Loucy (cell line): ENCODE measurements at regions not wholly inside any gene's neighbourhood (a gene's known extent, or its start where the extent isn't known, plus 50 kb on each side); places are given as distances from the start of the nearest gene placed in this dataset.

Experiments used
- H2AFZ ChIP-seq: fragments of 200-600 bp; sonication (generic); 2 replicates; pipeline ENCODE4 v1.6.0; 2016; ENCODE audit warnings: antibody characterized with exemption, mild to moderate bottlenecking, low read length, moderate library complexity
- H3F3A ChIP-seq: fragments of 200-600 bp; 2 replicates; pipeline ENCODE4 v1.6.0; 2016; ENCODE audit warnings: antibody characterized with exemption, low read depth, mild to moderate bottlenecking
- H3K27me3 ChIP-seq: fragments of 200-600 bp; sonication (generic); 2 replicates; pipeline ENCODE4 v1.6.1; 2014; ENCODE audit warnings: low read length, mild to moderate bottlenecking; ENCODE audit not compliant: insufficient read depth, poor library complexity, severe bottlenecking
- H3K36me3 ChIP-seq: fragments of 200-600 bp; sonication (generic); 2 replicates; pipeline ENCODE4 v1.6.1; 2016; ENCODE audit warnings: low read length; ENCODE audit not compliant: insufficient read depth
- H3K4me1 ChIP-seq: fragments of 200-600 bp; sonication (generic); 2 replicates; pipeline ENCODE4 v1.5.1; 2014; ENCODE audit warnings: low read length, mild to moderate bottlenecking; ENCODE audit not compliant: insufficient read depth, poor library complexity, severe bottlenecking
- H3K4me2 ChIP-seq: fragments of 200-600 bp; sonication (generic); 2 replicates; pipeline ENCODE4 v1.6.0; 2014; ENCODE audit warnings: antibody characterized with exemption, low read length, low read depth, mild to moderate bottlenecking; ENCODE audit not compliant: poor library complexity, severe bottlenecking
- H3K4me3 ChIP-seq: fragments of 200-600 bp; sonication (generic); 2 replicates; pipeline ENCODE4 v1.5.1; 2014; ENCODE audit warnings: low read length, mild to moderate bottlenecking, mixed read lengths; ENCODE audit not compliant: poor library complexity, severe bottlenecking
- H3K79me2 ChIP-seq: fragments of 200-600 bp; sonication (generic); 2 replicates; pipeline ENCODE4 v1.6.1; 2014; ENCODE audit warnings: low read length; ENCODE audit not compliant: insufficient read depth
- H3K9ac ChIP-seq: fragments of 200-600 bp; sonication (generic); 2 replicates; pipeline ENCODE4 v1.6.0; 2014; ENCODE audit warnings: mild to moderate bottlenecking, low read depth, low read length, moderate library complexity; ENCODE audit not compliant: poor library complexity, severe bottlenecking
- H3K9me2 ChIP-seq: fragments of 200-600 bp; sonication (generic); replicated peaks from 2 replicates; pipeline ENCODE4 v1.6.1; 2016; ENCODE audit warnings: low read depth, low read length, mixed read lengths
- H3K9me3 ChIP-seq: fragments of 200-600 bp; sonication (generic); 2 replicates; pipeline ENCODE4 v1.6.1; 2014; ENCODE audit warnings: mild to moderate bottlenecking, antibody characterized with exemption, low read length, low read depth; ENCODE audit not compliant: insufficient read depth
- H4K20me1 ChIP-seq: fragments of 200-600 bp; sonication (generic); 2 replicates; pipeline ENCODE4 v1.6.0; 2014; ENCODE audit warnings: antibody characterized with exemption, low read length, mild to moderate bottlenecking; ENCODE audit not compliant: insufficient read depth, poor library complexity, severe bottlenecking
- EZH2phosphoT487 ChIP-seq: fragments of 200-600 bp; IDR thresholded peaks from 2 replicates; pipeline ENCODE4 v1.6.1; 2018; ENCODE audit warnings: antibody characterized with exemption, mild to moderate bottlenecking, moderate library complexity, borderline replicate concordance
- TF ChIP-seq, protein P1 (sequence below): fragments of 200-600 bp; sonication (generic); conservative IDR thresholded peaks from 2 replicates; pipeline ENCODE4 v1.5.1; 2014; ENCODE audit warnings: mild to moderate bottlenecking, antibody characterized with exemption, low read length

DNA sequence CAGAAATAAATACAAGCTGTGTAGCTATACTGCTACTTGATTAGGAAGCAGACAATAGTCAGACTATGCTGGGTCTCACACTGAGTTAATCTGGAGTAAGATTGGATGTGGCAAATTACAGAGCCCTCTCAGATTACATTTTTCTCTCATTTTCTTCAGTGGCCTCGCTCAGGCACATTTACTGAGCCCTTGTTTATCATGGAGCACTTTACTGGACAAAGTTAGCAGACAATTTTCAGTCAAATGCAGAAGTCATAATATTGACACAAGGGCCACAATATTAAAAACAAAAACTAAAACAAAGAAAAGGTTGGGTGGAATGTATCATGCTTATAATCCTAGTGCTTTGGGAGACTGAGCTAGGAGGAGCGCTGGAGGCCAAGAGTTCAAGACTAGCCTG lies 95.0 kb upstream of the MAP3K7 start:
- H4K20me1 ChIP-seq, result no peaks in the 10 kb centered on the region
- no peaks in the 10 kb centered on the region for H3K4me1 ChIP-seq
- H3K9ac ChIP-seq, result no peak overlapping the region
- H3K9me3 ChIP-seq, result no peaks in the 10 kb centered on the region
- H3K4me2 ChIP-seq, result no peak overlapping the region
- H3F3A ChIP-seq, result no peaks in the 10 kb centered on the region
- no peaks in the 10 kb centered on the region for H3K79me2 ChIP-seq
- H3K4me3 ChIP-seq, result no peak overlapping the region
- TF ChIP-seq, protein P1, sequence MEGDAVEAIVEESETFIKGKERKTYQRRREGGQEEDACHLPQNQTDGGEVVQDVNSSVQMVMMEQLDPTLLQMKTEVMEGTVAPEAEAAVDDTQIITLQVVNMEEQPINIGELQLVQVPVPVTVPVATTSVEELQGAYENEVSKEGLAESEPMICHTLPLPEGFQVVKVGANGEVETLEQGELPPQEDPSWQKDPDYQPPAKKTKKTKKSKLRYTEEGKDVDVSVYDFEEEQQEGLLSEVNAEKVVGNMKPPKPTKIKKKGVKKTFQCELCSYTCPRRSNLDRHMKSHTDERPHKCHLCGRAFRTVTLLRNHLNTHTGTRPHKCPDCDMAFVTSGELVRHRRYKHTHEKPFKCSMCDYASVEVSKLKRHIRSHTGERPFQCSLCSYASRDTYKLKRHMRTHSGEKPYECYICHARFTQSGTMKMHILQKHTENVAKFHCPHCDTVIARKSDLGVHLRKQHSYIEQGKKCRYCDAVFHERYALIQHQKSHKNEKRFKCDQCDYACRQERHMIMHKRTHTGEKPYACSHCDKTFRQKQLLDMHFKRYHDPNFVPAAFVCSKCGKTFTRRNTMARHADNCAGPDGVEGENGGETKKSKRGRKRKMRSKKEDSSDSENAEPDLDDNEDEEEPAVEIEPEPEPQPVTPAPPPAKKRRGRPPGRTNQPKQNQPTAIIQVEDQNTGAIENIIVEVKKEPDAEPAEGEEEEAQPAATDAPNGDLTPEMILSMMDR, result no peak
- TF ChIP-seq EZH2phosphoT487, result no peak
- H3K27me3 ChIP-seq, result no peaks in the 10 kb centered on the region
- no peaks in the 10 kb centered on the region for H3K36me3 ChIP-seq
- H2AFZ ChIP-seq, result no peak overlapping the region
- H3K9me2 ChIP-seq, result no peaks in the 10 kb centered on the region

DNA sequence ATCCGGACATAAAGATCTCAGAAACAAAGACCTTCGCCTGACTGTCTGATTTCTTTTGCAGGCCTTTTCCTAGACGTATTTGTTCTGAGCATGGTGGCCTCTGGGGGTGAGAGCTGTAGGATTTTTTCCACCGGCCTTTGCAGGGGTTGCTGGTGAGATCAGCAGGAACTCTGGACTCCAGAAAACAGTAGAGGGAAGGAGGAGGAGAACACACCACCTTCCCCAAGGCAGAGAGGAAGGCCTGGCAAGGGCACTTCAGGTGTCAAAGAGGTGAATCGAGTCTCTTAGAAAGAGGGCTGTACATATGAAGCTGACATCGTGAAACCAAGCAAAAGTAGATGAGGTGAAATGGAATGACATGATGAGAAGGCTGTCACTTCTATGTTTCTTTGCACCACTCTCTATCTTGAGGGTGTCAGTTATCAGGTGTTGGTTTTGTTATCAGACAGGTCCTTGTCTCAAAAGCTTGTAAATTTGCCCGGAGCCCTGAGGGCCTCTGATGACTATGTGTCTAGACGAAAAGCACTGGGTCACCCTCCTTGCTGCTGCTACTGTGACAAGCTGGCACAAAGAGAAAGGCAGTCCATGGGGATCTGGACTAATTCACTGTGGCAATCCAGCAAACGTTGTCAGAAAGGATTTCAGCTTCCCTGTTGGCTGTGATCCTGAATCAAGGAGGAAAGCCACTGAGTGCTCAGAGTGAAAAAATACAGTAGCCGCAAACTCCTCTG lies 91.3 kb upstream of the MAP3K7 start:
- Histone ChIP-seq H3K9me3 (no peaks in the 10 kb centered on the region), H3K36me3 (no peaks in the 10 kb centered on the region), H3K4me2 (no peak overlapping the region), H3K79me2 (no peaks in the 10 kb centered on the region), H3K4me3 (no peak overlapping the region), H3F3A (no peaks in the 10 kb centered on the region), H3K27me3 (no peaks in the 10 kb centered on the region), H3K9ac (no peak overlapping the region), H3K9me2 (no peaks in the 10 kb centered on the region), H2AFZ (no peak overlapping the region), H4K20me1 (no peaks in the 10 kb centered on the region), H3K4me1 (no peaks in the 10 kb centered on the region)
- TF ChIP-seq, protein P1, result no peak
- no peak for TF ChIP-seq EZH2phosphoT487

DNA sequence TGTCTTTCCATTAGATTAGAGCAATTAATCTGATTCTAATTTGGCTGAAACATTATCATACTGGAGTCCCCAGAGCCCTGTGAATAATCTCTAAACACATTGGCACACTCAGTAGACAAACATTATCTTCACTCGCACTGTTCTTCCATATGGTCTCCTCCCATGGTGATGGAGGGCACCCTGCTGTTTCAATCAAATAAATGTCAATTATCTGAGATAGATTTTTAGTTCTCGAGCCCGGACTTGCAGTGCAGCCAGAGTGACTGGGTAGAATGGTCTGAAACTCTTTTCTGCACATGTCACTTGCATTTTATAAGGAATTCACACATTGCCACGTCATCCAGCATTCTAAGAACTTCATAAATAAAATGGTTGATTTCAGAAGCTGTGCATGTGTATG lies 90.6 kb upstream of the MAP3K7 start:
- no peaks in the 10 kb centered on the region for H3K36me3 ChIP-seq
- H3K4me3 ChIP-seq, result no peak overlapping the region
- H3K27me3 ChIP-seq, result no peaks in the 10 kb centered on the region
- no peaks in the 10 kb centered on the region for H3K9me2 ChIP-seq
- no peaks in the 10 kb centered on the region for H3K4me1 ChIP-seq
- H3K9ac ChIP-seq, result no peak overlapping the region
- H3K9me3 ChIP-seq, result no peaks in the 10 kb centered on the region
- H3K4me2 ChIP-seq, result no peak overlapping the region
- TF ChIP-seq EZH2phosphoT487, result no peak
- TF ChIP-seq, protein P1, result no peak
- no peaks in the 10 kb centered on the region for H4K20me1 ChIP-seq
- no peaks in the 10 kb centered on the region for H3K79me2 ChIP-seq
- no peak overlapping the region for H2AFZ ChIP-seq
- no peaks in the 10 kb centered on the region for H3F3A ChIP-seq
